ENCODE measurements at regions not wholly inside any gene's neighbourhood (a gene's known extent, or its start where the extent isn't known, plus 50 kb on each side); places are given as distances from the start of the nearest gene placed in this dataset.

GRCh38 chr4:100609810-100610209 is 92.0 kb upstream of the EMCN start:
- TF ChIP-seq CTCF (IDR thresholded peaks at IDR 0.05; ENCODE audit: insufficient read depth, low read length, poor library complexity, severe bottlenecking), result no peak
- no peak for TF ChIP-seq EZH2phosphoT487 (conservative IDR thresholded peaks at IDR 0.05; ENCODE audit: low read length)

All from SU-DHL-6 (cell line).